Suprapubic skin (tissue), 4 donors: ENCODE measurements at regions not wholly inside any gene's neighbourhood (a gene's known extent, or its start where the extent isn't known, plus 50 kb on each side); places are given as distances from the start of the nearest gene placed in this dataset.
A peak's percentile ranks its signal among the peaks of the same experiment; 100 is the strongest.

Experiments used
- DNase-seq, 2 donors: peaks; one replicate each; pipeline ENCODE4 v3.0.0-alpha.2; 2019; ENCODE audit warnings: low spot score in 2 of 2
- H3K27ac ChIP-seq: fragments of 200-600 bp; sonication (generic); one replicate; pipeline ENCODE4 v1.5.1; 2019
- H3K27me3 ChIP-seq: fragments of 200-600 bp; sonication (generic); one replicate; pipeline ENCODE4 v1.5.1; 2019
- H3K36me3 ChIP-seq: fragments of 200-600 bp; sonication (generic); one replicate; pipeline ENCODE4 v1.5.1; 2019
- H3K4me1 ChIP-seq: fragments of 200-600 bp; sonication (generic); one replicate; pipeline ENCODE4 v1.5.1; 2019
- H3K4me3 ChIP-seq: fragments of 200-600 bp; sonication (generic); one replicate; pipeline ENCODE4 v1.5.1; 2019; ENCODE audit warnings: mild to moderate bottlenecking
- H3K9me3 ChIP-seq: fragments of 200-600 bp; sonication (generic); one replicate; pipeline ENCODE4 v1.5.1; 2019
- CTCF ChIP-seq, 2 donors: fragments of 200-600 bp in 1 of 2; fragments of 450-650 bp in 1 of 2; sonication (generic) in 1 of 2; IDR thresholded peaks; one replicate each; pipeline ENCODE4 v1.5.1; 2016 to 2019; ENCODE audit warnings: antibody characterized with exemption in 2 of 2, mild to moderate bottlenecking in 1 of 2, moderate library complexity in 1 of 2
- EP300 ChIP-seq: sonication (generic); formaldehyde crosslinking; IDR thresholded peaks from one replicate; pipeline ENCODE4 v1.6.1; 2017; ENCODE audit warnings: antibody characterized with exemption
- POLR2A ChIP-seq, 2 donors: fragments of 450-650 bp; IDR thresholded peaks; one replicate each; pipeline ENCODE4 v1.6.1; 2017; ENCODE audit warnings: antibody characterized with exemption in 2 of 2, mild to moderate bottlenecking in 2 of 2, moderate library complexity in 2 of 2
- POLR2AphosphoS5 ChIP-seq, 3 donors: sonication (generic); formaldehyde crosslinking; IDR thresholded peaks; one replicate each; pipeline ENCODE4 v1.6.1; 2017; ENCODE audit warnings: antibody characterized with exemption in 3 of 3
- WGBS: methylation state at CpG from one replicate; pipeline ENCODE4 v1.1.5; 2018; 5-methylcytosine and 5-hydroxymethylcytosine counted together

GRCh38 chr14:61152851-61153364 lies 128.2 kb downstream of the TMEM30B start:
- no peak for TF ChIP-seq EP300
- TF ChIP-seq CTCF (IDR thresholded peaks at IDR 0.05), result no peak
- no peak for TF ChIP-seq POLR2A (IDR thresholded peaks at IDR 0.05)
- TF ChIP-seq POLR2AphosphoS5 (IDR thresholded peaks at IDR 0.05), result no peak
- Histone ChIP-seq H3K27ac (no peak overlapping the region), H3K4me1 (peaks cover 8% of the 10 kb centered on the region), H3K4me3 (no peak overlapping the region), H3K36me3 (no peaks in the 10 kb centered on the region), H3K9me3 (no peaks in the 10 kb centered on the region), H3K27me3 (no peaks in the 10 kb centered on the region)
- no peak for DNase-seq
- WGBS, result 79% methylated on average over 3 of the region's 3 CpGs

- Histone ChIP-seq H3K4me1 (peaks cover 22% of the 10 kb centered on the region), H3K9me3 (no peaks in the 10 kb centered on the region), H3K4me3 (no peak overlapping the region), H3K27ac (no peak overlapping the region), H3K36me3 (no peaks in the 10 kb centered on the region), H3K27me3 (no peaks in the 10 kb centered on the region)
- no peak for TF ChIP-seq POLR2A (IDR thresholded peaks at IDR 0.05)
- TF ChIP-seq POLR2AphosphoS5 (IDR thresholded peaks at IDR 0.05), result no peak
- TF ChIP-seq CTCF (IDR thresholded peaks at IDR 0.05), result no peak
- no peak for TF ChIP-seq EP300
- no peak for DNase-seq
- whole genome bisulfite sequencing, result 75% methylated on average over 4 of the region's 4 CpGs
These were observed 129.9 kb downstream of the TMEM30B start for GRCh38 chr14:61151251-61151650.

GRCh38 chr14:61150851-61151250 lies 130.3 kb downstream of the TMEM30B start:
- WGBS, result 77% methylated on average over 3 of the region's 3 CpGs
- Histone ChIP-seq H3K9me3 (no peaks in the 10 kb centered on the region), H3K27ac (no peak overlapping the region), H3K36me3 (no peaks in the 10 kb centered on the region), H3K4me1 (peaks cover 26% of the 10 kb centered on the region), H3K27me3 (no peaks in the 10 kb centered on the region), H3K4me3 (no peak overlapping the region)
- no peak for DNase-seq
- no peak for TF ChIP-seq CTCF (IDR thresholded peaks at IDR 0.05)
- TF ChIP-seq EP300, result no peak
- no peak for TF ChIP-seq POLR2A (IDR thresholded peaks at IDR 0.05)
- no peak for TF ChIP-seq POLR2AphosphoS5 (IDR thresholded peaks at IDR 0.05)

GRCh38 chr14:61149896-61150295 lies 131.2 kb downstream of the TMEM30B start:
- Histone ChIP-seq H3K9me3 (no peaks in the 10 kb centered on the region), H3K36me3 (no peaks in the 10 kb centered on the region), H3K4me3 (no peak overlapping the region), H3K27me3 (no peaks in the 10 kb centered on the region), H3K27ac (no peak overlapping the region), H3K4me1 (peaks cover 35% of the 10 kb centered on the region)
- DNase-seq, result no peak
- TF ChIP-seq POLR2A (IDR thresholded peaks at IDR 0.05), result no peak
- no peak for TF ChIP-seq POLR2AphosphoS5 (IDR thresholded peaks at IDR 0.05)
- no peak for TF ChIP-seq EP300
- no peak for TF ChIP-seq CTCF (IDR thresholded peaks at IDR 0.05)

GRCh38 chr14:61148742-61149350 lies 132.3 kb downstream of the TMEM30B start:
- no peak overlapping the region for H3K4me3 ChIP-seq
- TF ChIP-seq POLR2AphosphoS5 (IDR thresholded peaks at IDR 0.05) (no peak), EP300 (no peak), POLR2A (IDR thresholded peaks at IDR 0.05) (no peak), CTCF (IDR thresholded peaks at IDR 0.05) (no peak)
- H3K27ac ChIP-seq, result peak overlapping the region; percentile 16
- peaks cover 31% of the 10 kb centered on the region for H3K4me1 ChIP-seq
- no peak for DNase-seq
- WGBS, result 96% methylated on average over 4 of the region's 4 CpGs
- H3K36me3 ChIP-seq, result no peaks in the 10 kb centered on the region
- no peaks in the 10 kb centered on the region for H3K27me3 ChIP-seq
- H3K9me3 ChIP-seq, result no peaks in the 10 kb centered on the region
